Naive thymus-derived CD8-positive, alpha-beta T cell (primary cell): ENCODE measurements at regions not wholly inside any gene's neighbourhood (a gene's known extent, or its start where the extent isn't known, plus 50 kb on each side); places are given as distances from the start of the nearest gene placed in this dataset.

Source experiments
- ATAC-seq, 2 donors: fragments of 150-1000 bp; cut with Tn5 transposase in 1 of 2; sonication (Bioruptor Pico), chemical (Tn5 transposase) in 1 of 2; 1 replicate in 1 of 2; 2 replicates in 1 of 2; pipeline ENCODE4 v1.10.0; 2021; ENCODE audit warnings: mild to moderate bottlenecking in 2 of 2, moderate library complexity in 2 of 2
- POLR2A ChIA-PET: fragments of 350-600 bp; sonication (Branson Sonifier 250); formaldehyde crosslinking; loops from one replicate; lab custom pipeline; 2021; ENCODE audit warnings: antibody characterized with exemption; lab: Charles Lee
- DNase-seq, 10 donors: peaks; one replicate each; pipeline versions ENCODE4 v3.0.0 to v3.0.0-alpha.2; 2020 to 2022
- H3K27ac Mint-ChIP-seq, 10 donors: one replicate each; pipeline ENCODE4 v1.8.0; 2020 to 2022; ENCODE audit warnings: mild to moderate bottlenecking in 10 of 10, mixed read lengths in 10 of 10, moderate library complexity in 4 of 10, inconsistent platforms in 1 of 10
- H3K27me3 Mint-ChIP-seq, 5 donors: one replicate each; pipeline ENCODE4 v1.8.0; 2021 to 2022; ENCODE audit warnings: mixed read lengths in 5 of 5
- H3K36me3 Mint-ChIP-seq, 3 donors: one replicate each; pipeline ENCODE4 v1.8.0; 2020 to 2022; ENCODE audit warnings: mixed read lengths in 3 of 3, mild to moderate bottlenecking in 2 of 3, inconsistent platforms in 1 of 3
- H3K4me1 Mint-ChIP-seq, 4 donors: one replicate each; pipeline ENCODE4 v1.8.0; 2021 to 2022; ENCODE audit warnings: mixed read lengths in 4 of 4
- H3K4me3 Mint-ChIP-seq, 10 donors: one replicate each; pipeline ENCODE4 v1.8.0; 2020 to 2022; ENCODE audit warnings: mild to moderate bottlenecking in 10 of 10, mixed read lengths in 10 of 10, moderate library complexity in 6 of 10, inconsistent platforms in 1 of 10
- H3K9me3 Mint-ChIP-seq, 9 donors: one replicate each; pipeline ENCODE4 v1.8.0; 2020 to 2022; ENCODE audit warnings: mixed read lengths in 9 of 9, mild to moderate bottlenecking in 3 of 9, inconsistent platforms in 1 of 9, moderate library complexity in 1 of 9

- no peak overlapping the region for H3K4me3 Mint-ChIP-seq
- peaks cover 2 to 35% (median 14%) of the 10 kb centered on the region in 5 donors for H3K27me3 Mint-ChIP-seq
- H3K36me3 Mint-ChIP-seq = no peaks in the 10 kb centered on the region
- ATAC-seq = no peak
- H3K4me1 Mint-ChIP-seq = no peaks in the 10 kb centered on the region
- H3K27ac Mint-ChIP-seq = no peak overlapping the region
- POLR2A ChIA-PET = no interaction called here
- H3K9me3 Mint-ChIP-seq = peaks cover 0 to 5% (median 0%) of the 10 kb centered on the region in 9 donors
- no peak for DNase-seq
Observed at GRCh38 chr19:29397748-29398147, 128.0 kb upstream of the VSTM2B start.

GRCh38 chr19:29399804-29400203 lies 126.0 kb upstream of the VSTM2B start:
- ATAC-seq (no peak), DNase-seq (no peak)
- H3K36me3 Mint-ChIP-seq = no peaks in the 10 kb centered on the region
- H3K4me3 Mint-ChIP-seq = no peak overlapping the region
- H3K4me1 Mint-ChIP-seq = no peaks in the 10 kb centered on the region
- H3K27me3 Mint-ChIP-seq = peaks cover 2 to 35% (median 15%) of the 10 kb centered on the region in 5 donors
- peaks cover 0 to 2% (median 0%) of the 10 kb centered on the region in 9 donors for H3K9me3 Mint-ChIP-seq
- H3K27ac Mint-ChIP-seq = peak overlapping the region in 1 of 10 donors; percentile 1
- POLR2A ChIA-PET = no interaction called here

GRCh38 chr19:29400917-29401711 lies 124.7 kb upstream of the VSTM2B start:
- no peaks in the 10 kb centered on the region for H3K9me3 Mint-ChIP-seq
- H3K36me3 Mint-ChIP-seq = no peaks in the 10 kb centered on the region
- H3K27me3 Mint-ChIP-seq = peaks cover 4 to 30% (median 11%) of the 10 kb centered on the region in 5 donors
- ATAC-seq = no peak
- DNase-seq = no peak
- H3K4me3 Mint-ChIP-seq = no peak overlapping the region
- H3K27ac Mint-ChIP-seq = no peak overlapping the region
- H3K4me1 Mint-ChIP-seq = no peaks in the 10 kb centered on the region
- POLR2A ChIA-PET = no interaction called here

GRCh38 chr19:29401712-29402421 lies 123.9 kb upstream of the VSTM2B start:
- POLR2A ChIA-PET = no interaction called here
- ATAC-seq = no peak
- H3K4me3 Mint-ChIP-seq = no peak overlapping the region
- peaks cover 2 to 24% (median 10%) of the 10 kb centered on the region in 5 donors for H3K27me3 Mint-ChIP-seq
- no peaks in the 10 kb centered on the region for H3K36me3 Mint-ChIP-seq
- H3K9me3 Mint-ChIP-seq = no peaks in the 10 kb centered on the region
- no peaks in the 10 kb centered on the region for H3K4me1 Mint-ChIP-seq
- no peak overlapping the region for H3K27ac Mint-ChIP-seq
- no peak for DNase-seq

DNA sequence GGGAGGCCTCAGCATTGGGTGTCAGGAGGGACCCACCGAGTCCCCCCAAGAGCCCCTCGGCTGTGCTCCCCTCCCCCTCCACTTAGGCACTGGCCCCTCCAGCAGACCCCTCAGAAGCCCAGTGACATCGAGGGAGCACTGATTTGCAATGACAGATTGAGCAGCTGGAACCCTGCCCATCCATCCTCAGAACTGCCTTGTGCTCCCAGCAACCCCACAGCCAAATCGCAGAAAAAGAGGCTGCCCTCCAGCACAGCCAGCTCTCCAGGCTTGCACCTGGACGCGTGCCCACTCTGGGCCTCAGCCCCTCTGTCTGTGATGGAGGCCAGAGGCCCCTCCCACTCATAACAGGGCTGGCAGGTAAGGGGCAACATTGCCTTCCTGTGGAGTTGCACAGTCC lies 123.2 kb upstream of the VSTM2B start:
- Mint-ChIP-seq H3K27ac (no peak overlapping the region), H3K9me3 (no peaks in the 10 kb centered on the region), H3K4me3 (no peak overlapping the region), H3K36me3 (no peaks in the 10 kb centered on the region), H3K27me3 (peaks cover 2 to 31% (median 13%) of the 10 kb centered on the region in 5 donors), H3K4me1 (peaks cover 0 to 3% (median 0%) of the 10 kb centered on the region in 4 donors)
- ATAC-seq (no peak), DNase-seq (no peak)
- POLR2A ChIA-PET = no interaction called here

DNA sequence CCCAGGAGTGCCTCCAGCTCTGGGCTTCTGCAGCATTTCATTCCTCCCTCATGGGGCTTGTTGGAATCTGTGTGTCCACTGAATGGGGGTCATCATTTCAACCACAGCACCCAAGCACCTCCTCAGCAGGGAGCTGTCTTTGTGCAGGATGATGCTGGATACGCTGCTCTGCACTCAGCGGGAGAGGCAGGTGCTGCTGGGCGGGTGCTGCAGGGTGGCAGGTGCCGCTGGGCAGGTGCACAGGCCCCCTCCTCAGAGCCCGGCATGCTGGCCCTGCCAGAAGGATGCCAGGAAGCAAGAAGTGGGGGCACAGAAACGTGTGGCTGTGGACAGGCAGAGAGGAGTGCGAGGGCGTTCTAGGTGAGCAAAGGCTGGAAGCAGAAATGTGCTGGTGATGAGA lies 121.8 kb upstream of the VSTM2B start:
- ATAC-seq = no peak
- peaks cover 0 to 3% (median 0%) of the 10 kb centered on the region in 4 donors for H3K4me1 Mint-ChIP-seq
- POLR2A ChIA-PET = no interaction called here
- H3K27ac Mint-ChIP-seq = no peak overlapping the region
- no peak overlapping the region for H3K4me3 Mint-ChIP-seq
- H3K27me3 Mint-ChIP-seq = peaks cover 2 to 26% (median 14%) of the 10 kb centered on the region in 5 donors
- DNase-seq = no peak
- H3K36me3 Mint-ChIP-seq = no peaks in the 10 kb centered on the region
- no peaks in the 10 kb centered on the region for H3K9me3 Mint-ChIP-seq

DNA sequence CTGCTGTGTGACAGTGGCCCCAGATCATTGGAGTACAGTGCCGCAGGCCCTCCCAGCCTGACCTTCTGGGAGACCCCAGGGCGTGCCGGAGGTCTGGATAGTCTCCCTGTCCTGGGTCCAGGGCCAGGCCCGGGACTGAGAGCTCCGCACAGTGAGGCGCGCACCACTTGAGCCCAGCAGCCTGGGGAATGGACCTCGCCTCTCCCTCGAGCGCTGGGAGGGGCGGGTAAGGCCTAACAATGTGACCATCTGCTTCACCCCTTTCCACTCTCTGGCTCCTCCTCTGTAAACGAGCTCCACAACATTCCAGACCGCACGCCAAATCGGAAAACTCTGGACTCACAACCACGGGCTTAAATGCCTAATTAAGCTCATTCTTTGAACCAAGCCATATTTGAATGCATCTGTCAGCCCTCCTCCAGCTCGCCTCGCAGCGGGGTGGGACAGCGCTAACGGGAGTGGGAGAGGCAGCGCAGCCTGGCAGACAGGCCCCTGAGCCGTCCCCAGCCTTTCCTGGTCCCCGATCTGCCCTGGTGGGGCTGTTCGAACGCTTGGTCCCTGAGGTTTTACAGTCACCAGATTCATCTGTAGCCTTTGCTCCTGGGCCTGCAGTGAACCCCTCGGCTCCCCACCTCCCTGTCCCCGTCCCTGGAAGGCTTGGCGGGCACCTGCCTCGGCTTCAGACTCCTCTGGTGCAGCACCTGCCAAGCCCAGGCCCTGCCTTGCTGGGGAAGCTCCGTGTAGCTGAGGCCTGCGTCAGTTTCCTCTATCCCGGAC lies 120.7 kb upstream of the VSTM2B start:
- ATAC-seq (no peak), DNase-seq (no peak)
- peaks cover 2 to 17% (median 10%) of the 10 kb centered on the region in 5 donors for H3K27me3 Mint-ChIP-seq
- H3K9me3 Mint-ChIP-seq = no peaks in the 10 kb centered on the region
- peaks cover 0 to 3% (median 0%) of the 10 kb centered on the region in 4 donors for H3K4me1 Mint-ChIP-seq
- H3K36me3 Mint-ChIP-seq = no peaks in the 10 kb centered on the region
- POLR2A ChIA-PET = no interaction called here
- no peak overlapping the region for H3K4me3 Mint-ChIP-seq
- no peak overlapping the region for H3K27ac Mint-ChIP-seq

DNA sequence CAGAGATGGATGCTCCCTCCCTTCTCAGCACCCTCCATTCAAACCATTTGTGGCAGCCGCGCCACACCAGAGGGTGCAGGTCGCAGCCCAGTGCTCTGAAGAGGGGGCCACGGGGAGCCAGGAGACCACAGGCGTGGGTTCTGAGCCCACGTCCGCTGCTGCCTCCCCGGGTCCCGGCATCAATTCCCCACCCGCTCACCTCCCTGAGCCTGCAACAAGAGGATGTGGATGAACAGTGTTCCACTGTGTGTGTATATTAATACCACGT lies 120.1 kb upstream of the VSTM2B start:
- no peaks in the 10 kb centered on the region for H3K9me3 Mint-ChIP-seq
- H3K36me3 Mint-ChIP-seq = no peaks in the 10 kb centered on the region
- POLR2A ChIA-PET = no interaction called here
- no peak overlapping the region for H3K4me3 Mint-ChIP-seq
- no peak overlapping the region for H3K27ac Mint-ChIP-seq
- no peak for ATAC-seq
- peaks cover 4 to 21% (median 10%) of the 10 kb centered on the region in 5 donors for H3K27me3 Mint-ChIP-seq
- peaks cover 0 to 3% (median 0%) of the 10 kb centered on the region in 4 donors for H3K4me1 Mint-ChIP-seq
- no peak for DNase-seq

DNA sequence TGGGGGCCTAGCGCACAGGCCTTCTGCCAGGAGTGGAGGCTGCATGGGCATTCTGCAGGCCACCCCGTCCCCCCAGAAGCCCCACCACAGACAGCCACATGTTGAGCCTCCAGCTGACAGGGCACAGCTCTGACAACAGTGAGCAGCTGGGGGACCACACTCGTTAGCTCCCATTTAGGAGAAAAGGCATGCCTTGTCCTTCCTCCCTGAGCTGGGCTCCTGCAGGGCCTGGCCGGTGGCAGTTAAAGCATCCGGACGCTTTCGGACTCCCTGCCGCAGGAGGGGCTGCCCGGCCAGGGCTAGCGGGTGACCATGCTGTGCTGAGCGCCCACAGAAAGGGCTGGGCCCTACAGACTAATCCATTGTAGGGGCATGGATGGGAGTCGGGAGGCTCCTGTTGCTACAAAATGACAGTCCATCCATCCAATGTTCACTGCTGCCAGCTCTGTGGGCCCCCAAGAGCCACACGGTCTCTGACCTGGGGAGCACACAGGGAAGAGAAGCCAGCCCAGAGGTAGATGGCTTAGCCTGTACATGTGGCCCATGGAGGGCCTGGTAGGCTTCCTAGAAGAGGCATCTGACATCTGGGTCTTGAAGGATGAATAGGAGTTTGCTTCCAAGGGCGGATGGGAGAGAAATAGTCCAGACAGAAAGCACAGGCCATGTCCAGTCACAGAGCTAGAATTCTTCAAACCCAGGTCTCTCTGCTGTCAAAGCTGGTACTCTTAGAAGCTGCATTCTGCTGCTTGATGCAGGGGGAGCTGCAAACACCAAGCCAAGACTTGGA lies 116.5 kb upstream of the VSTM2B start:
- ATAC-seq (no peak), DNase-seq (no peak)
- H3K9me3 Mint-ChIP-seq = no peaks in the 10 kb centered on the region
- H3K27me3 Mint-ChIP-seq = peaks cover 4 to 19% (median 10%) of the 10 kb centered on the region in 5 donors
- H3K4me1 Mint-ChIP-seq = peaks cover 0 to 3% (median 0%) of the 10 kb centered on the region in 4 donors
- H3K27ac Mint-ChIP-seq = no peak overlapping the region
- no peak overlapping the region for H3K4me3 Mint-ChIP-seq
- POLR2A ChIA-PET = no interaction called here
- no peaks in the 10 kb centered on the region for H3K36me3 Mint-ChIP-seq

DNA sequence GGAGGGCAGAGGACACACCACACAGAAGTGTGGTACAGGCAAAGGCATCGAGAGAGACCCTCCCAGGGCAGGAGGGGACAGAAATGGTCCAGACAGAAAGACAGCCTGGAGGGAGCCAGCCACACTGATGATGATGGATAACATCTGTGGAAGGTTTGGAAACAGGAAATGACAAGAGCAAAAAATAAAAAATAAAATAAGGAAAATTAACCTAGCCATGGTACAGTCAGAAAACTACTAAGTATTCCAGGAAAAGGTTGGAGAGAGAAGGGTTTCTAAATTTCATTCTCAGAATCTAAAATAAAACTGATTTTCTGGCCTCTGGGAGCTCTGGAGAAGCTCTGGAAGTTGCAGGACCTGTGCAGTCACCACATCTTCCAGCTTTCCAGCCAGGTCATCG lies 115.2 kb upstream of the VSTM2B start:
- no peak overlapping the region for H3K4me3 Mint-ChIP-seq
- POLR2A ChIA-PET = no interaction called here
- no peak overlapping the region for H3K27ac Mint-ChIP-seq
- peaks cover 4 to 22% (median 10%) of the 10 kb centered on the region in 5 donors for H3K27me3 Mint-ChIP-seq
- no peaks in the 10 kb centered on the region for H3K9me3 Mint-ChIP-seq
- H3K36me3 Mint-ChIP-seq = no peaks in the 10 kb centered on the region
- DNase-seq = no peak
- H3K4me1 Mint-ChIP-seq = peaks cover 0 to 3% (median 0%) of the 10 kb centered on the region in 4 donors
- ATAC-seq = no peak

DNA sequence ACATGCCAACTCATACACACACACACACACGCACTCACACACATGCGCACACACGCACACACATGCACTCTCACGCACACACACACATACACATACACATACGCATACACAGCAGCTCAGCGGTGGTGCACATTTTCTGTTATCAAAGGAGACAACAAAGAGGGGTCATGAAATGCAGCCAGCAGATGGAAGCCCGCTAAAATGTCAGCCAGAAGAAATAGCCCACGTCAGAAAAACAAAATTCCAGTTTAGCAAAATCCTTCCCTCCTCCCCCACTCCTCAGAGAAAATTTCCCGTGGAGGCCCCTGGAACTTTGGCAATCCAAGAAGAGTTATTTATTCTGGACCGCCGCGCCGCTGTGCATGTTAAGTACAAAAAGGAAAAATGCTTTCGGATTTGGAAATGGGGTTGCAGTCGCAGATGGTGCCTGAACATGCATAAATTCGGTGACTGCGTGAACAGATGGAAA lies 114.6 kb upstream of the VSTM2B start:
- H3K4me1 Mint-ChIP-seq = peaks cover 0 to 3% (median 0%) of the 10 kb centered on the region in 4 donors
- ATAC-seq (no peak), DNase-seq (no peak)
- H3K27me3 Mint-ChIP-seq = peaks cover 2 to 19% (median 10%) of the 10 kb centered on the region in 5 donors
- POLR2A ChIA-PET = no interaction called here
- H3K9me3 Mint-ChIP-seq = no peaks in the 10 kb centered on the region
- H3K36me3 Mint-ChIP-seq = no peaks in the 10 kb centered on the region
- no peak overlapping the region for H3K4me3 Mint-ChIP-seq
- H3K27ac Mint-ChIP-seq = no peak overlapping the region

DNA sequence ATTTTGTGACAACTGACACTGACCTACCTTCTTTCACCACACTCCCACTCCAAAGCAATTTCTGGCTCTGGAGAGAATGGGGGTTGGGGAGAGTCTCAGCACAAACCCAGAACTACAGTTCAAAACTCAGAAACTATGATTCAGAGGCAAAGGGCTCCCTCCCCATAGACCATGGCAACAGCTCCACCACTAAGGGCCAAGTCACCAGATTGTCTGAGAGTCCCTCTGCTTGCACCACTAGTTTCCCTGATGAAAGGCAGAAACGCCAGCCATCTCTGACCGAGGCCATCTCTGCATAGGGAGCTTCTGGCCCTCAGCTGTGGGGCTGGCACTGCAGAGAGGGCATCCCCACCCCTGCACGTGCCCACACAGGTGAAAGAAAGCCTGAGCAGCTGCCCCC lies 112.4 kb upstream of the VSTM2B start:
- ATAC-seq = no peak
- no peaks in the 10 kb centered on the region for H3K4me1 Mint-ChIP-seq
- POLR2A ChIA-PET = no interaction called here
- H3K4me3 Mint-ChIP-seq = no peak overlapping the region
- H3K27ac Mint-ChIP-seq = no peak overlapping the region
- no peaks in the 10 kb centered on the region for H3K36me3 Mint-ChIP-seq
- no peak for DNase-seq
- H3K9me3 Mint-ChIP-seq = no peaks in the 10 kb centered on the region
- H3K27me3 Mint-ChIP-seq = peaks cover 0 to 13% (median 2%) of the 10 kb centered on the region in 5 donors
